Esophagus muscularis mucosa (tissue), 4 donors: ENCODE measurements at regions not wholly inside any gene's neighbourhood (a gene's known extent, or its start where the extent isn't known, plus 50 kb on each side); places are given as distances from the start of the nearest gene placed in this dataset.

Source experiments
- DNase-seq: peaks from one replicate; pipeline ENCODE4 v3.0.0-alpha.2; 2017; ENCODE audit errors: extremely low spot score
- H3K27ac ChIP-seq, 4 donors: fragments of 200-600 bp; sonication (generic); replicated peaks in 1 of 4; 1 replicate in 3 of 4; 2 replicates in 1 of 4; pipeline ENCODE4 v1.5.1; 2016 to 2019; ENCODE audit warnings: mild to moderate bottlenecking in 1 of 4
- H3K27me3 ChIP-seq, 4 donors: fragments of 200-600 bp; sonication (generic); one replicate each; pipeline versions ENCODE4 v1.5.1 to v1.6.0; 2016 to 2019
- H3K36me3 ChIP-seq, 4 donors: fragments of 200-600 bp; sonication (generic); one replicate each; pipeline ENCODE4 v1.5.1; 2016 to 2019
- H3K4me1 ChIP-seq, 4 donors: fragments of 200-600 bp; sonication (generic); one replicate each; pipeline ENCODE4 v1.5.1; 2016 to 2019
- H3K4me3 ChIP-seq, 4 donors: fragments of 200-600 bp; sonication (generic); 1 replicate in 2 of 4; 2 replicates in 2 of 4; pipeline ENCODE4 v1.5.1; 2016 to 2019; ENCODE audit warnings: mild to moderate bottlenecking in 4 of 4, moderate library complexity in 1 of 4
- H3K9me3 ChIP-seq, 4 donors: fragments of 200-600 bp; sonication (generic); 1 replicate in 3 of 4; 2 replicates in 1 of 4; pipeline ENCODE4 v1.5.1; 2016 to 2019
- EP300 ChIP-seq: sonication (generic); formaldehyde crosslinking; IDR thresholded peaks from one replicate; pipeline ENCODE4 v1.6.1; 2017; ENCODE audit warnings: antibody characterized with exemption
- POLR2A ChIP-seq: fragments of 450-650 bp; IDR thresholded peaks from one replicate; pipeline ENCODE4 v1.6.1; 2017; ENCODE audit warnings: antibody characterized with exemption, moderate library complexity, mild to moderate bottlenecking, low read depth
- POLR2AphosphoS5 ChIP-seq, 2 donors: sonication (generic); formaldehyde crosslinking; IDR thresholded peaks; one replicate each; pipeline ENCODE4 v1.6.1; 2017; ENCODE audit warnings: antibody characterized with exemption in 2 of 2
- WGBS: methylation state at CpG from one replicate; pipeline ENCODE4 v1.1.5; 2018; 5-methylcytosine and 5-hydroxymethylcytosine counted together
- intact Hi-C: fragments of 100-400 bp; cut with DNase I; formaldehyde crosslinking; loops from one replicate; pipeline ENCODE4 v1.15.1; 2023
- TF ChIP-seq, protein P1 (sequence below), 3 experiments: fragments of 200-600 bp in 2 of 3; fragments of 450-650 bp in 1 of 3; sonication (generic) in 2 of 3; IDR thresholded peaks; one replicate each; pipeline ENCODE4 v1.5.1; 2017 to 2019; ENCODE audit warnings: antibody characterized with exemption in 3 of 3, mild to moderate bottlenecking in 2 of 3, moderate library complexity in 1 of 3

DNA sequence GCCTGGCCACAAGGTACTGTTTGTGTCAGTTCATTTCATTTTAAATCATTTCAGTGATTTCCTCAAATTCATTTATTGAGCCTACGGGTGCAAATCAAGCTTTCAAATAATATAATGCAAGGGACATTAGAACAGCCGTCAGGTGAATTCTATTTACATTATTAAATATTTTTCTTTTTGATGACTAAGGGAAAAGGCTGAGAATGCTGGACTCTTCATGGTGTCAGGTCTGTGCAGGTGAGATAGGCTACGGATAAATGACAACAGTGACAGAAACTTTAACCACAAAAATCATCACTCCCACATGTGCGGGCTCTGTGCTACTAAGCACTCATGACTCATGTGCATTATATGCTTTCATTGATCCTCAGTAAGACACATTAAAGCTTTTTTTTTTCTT, 149.2 kb upstream of the ZNF716 start:
- H3K4me1 ChIP-seq = no peaks in the 10 kb centered on the region
- no peak for DNase-seq
- no peak overlapping the region for H3K4me3 ChIP-seq
- H3K27me3 ChIP-seq = peaks cover 0 to 7% (median 0%) of the 10 kb centered on the region in 4 donors
- WGBS = 69% methylated on average over 4 of the region's 4 CpGs
- H3K36me3 ChIP-seq = no peaks in the 10 kb centered on the region
- no peak for TF ChIP-seq EP300
- intact Hi-C loops = no loop called here
- no peak overlapping the region for H3K27ac ChIP-seq
- H3K9me3 ChIP-seq = peaks cover 0 to 21% (median 0%) of the 10 kb centered on the region in 4 donors

DNA sequence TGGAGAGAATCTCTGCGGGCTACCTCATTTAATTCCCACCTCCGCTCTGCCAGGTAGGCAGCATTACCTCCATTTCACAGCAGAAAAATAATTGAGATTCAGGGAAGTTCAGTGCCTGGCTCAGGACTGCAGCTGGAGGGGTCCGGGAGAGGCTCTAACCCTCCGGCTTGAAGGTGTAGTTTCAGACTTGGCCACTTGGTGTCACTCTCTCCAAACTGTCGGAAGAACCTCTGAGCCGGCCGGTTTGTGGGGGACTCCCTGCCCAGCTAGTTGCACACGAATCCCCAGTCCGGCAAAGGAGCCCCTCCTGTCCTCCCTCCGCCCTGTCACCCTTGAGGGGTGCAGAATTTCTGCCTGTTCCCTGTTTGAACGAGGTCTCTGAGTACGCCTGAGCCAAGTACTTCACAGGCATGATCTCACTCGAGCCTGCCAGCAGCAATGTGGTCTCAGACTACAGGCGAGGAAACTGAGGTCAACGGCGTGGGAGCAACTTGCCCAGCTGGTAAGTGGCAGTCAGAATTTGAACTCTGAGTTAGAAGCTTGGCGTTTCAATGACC, 144.7 kb upstream of the ZNF716 start:
- no peaks in the 10 kb centered on the region for H3K36me3 ChIP-seq
- no peak for DNase-seq
- H3K4me3 ChIP-seq = no peak overlapping the region
- WGBS = 46% methylated on average over 17 of the region's 17 CpGs
- H3K4me1 ChIP-seq = no peaks in the 10 kb centered on the region
- H3K27me3 ChIP-seq = peaks cover 0 to 7% (median 0%) of the 10 kb centered on the region in 4 donors
- peaks cover 0 to 3% (median 0%) of the 10 kb centered on the region in 4 donors for H3K9me3 ChIP-seq
- intact Hi-C loops = no loop called here
- no peak overlapping the region for H3K27ac ChIP-seq
- TF ChIP-seq, protein P1, sequence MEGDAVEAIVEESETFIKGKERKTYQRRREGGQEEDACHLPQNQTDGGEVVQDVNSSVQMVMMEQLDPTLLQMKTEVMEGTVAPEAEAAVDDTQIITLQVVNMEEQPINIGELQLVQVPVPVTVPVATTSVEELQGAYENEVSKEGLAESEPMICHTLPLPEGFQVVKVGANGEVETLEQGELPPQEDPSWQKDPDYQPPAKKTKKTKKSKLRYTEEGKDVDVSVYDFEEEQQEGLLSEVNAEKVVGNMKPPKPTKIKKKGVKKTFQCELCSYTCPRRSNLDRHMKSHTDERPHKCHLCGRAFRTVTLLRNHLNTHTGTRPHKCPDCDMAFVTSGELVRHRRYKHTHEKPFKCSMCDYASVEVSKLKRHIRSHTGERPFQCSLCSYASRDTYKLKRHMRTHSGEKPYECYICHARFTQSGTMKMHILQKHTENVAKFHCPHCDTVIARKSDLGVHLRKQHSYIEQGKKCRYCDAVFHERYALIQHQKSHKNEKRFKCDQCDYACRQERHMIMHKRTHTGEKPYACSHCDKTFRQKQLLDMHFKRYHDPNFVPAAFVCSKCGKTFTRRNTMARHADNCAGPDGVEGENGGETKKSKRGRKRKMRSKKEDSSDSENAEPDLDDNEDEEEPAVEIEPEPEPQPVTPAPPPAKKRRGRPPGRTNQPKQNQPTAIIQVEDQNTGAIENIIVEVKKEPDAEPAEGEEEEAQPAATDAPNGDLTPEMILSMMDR (IDR thresholded peaks at IDR 0.05) = peak in 1 of 3 experiments; percentile 46
- TF ChIP-seq POLR2AphosphoS5 (IDR thresholded peaks at IDR 0.05) = no peak

DNA sequence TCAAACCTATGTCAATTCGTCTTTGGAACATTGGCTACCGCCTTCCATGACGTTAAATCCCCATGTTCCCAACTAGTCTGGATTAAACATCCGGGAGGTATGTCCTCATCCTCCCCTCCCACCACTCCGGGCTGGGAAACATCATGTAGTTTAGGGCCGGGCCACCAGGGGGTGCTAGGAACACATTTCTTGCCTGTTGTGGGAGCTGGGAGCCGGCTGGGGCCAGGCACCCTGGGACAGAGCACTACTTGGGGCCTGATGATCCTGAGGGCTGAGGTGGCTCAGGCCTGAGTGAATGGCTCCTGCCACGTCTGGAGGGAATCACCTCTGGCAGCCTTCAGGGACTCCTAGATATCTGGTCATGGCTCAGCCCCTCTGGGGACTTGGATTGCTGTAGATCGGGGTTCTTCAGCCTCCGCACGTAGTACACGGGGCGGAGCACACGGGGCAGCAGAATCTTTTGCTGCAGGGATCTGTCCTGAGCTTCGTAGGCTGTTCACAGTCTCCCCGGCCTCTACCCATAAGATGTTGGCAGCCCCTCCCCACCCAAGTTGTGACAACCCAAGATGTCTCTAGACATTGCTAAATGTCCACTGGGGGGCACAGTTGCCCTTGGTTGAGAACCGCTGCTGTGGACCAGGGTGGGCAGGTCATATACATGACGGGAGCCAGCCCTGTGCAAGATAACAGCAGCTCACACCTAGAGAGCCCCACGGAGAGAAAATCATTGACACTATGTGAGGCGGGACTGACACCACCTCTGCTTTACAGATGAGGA, 141.2 kb upstream of the ZNF716 start:
- intact Hi-C loops = no loop called here
- H3K27me3 ChIP-seq = peaks cover 0 to 7% (median 0%) of the 10 kb centered on the region in 4 donors
- 63% methylated on average over 17 of the region's 20 CpGs for WGBS
- no peaks in the 10 kb centered on the region for H3K36me3 ChIP-seq
- H3K9me3 ChIP-seq = no peaks in the 10 kb centered on the region
- no peak for DNase-seq
- TF ChIP-seq EP300 = no peak
- no peak for TF ChIP-seq POLR2AphosphoS5 (IDR thresholded peaks at IDR 0.05)
- no peak for TF ChIP-seq POLR2A
- TF ChIP-seq, protein P1 (IDR thresholded peaks at IDR 0.05) = peak in 1 of 3 experiments; percentile 25
- H3K4me3 ChIP-seq = no peak overlapping the region
- H3K4me1 ChIP-seq = no peaks in the 10 kb centered on the region
- H3K27ac ChIP-seq = no peak overlapping the region

DNA sequence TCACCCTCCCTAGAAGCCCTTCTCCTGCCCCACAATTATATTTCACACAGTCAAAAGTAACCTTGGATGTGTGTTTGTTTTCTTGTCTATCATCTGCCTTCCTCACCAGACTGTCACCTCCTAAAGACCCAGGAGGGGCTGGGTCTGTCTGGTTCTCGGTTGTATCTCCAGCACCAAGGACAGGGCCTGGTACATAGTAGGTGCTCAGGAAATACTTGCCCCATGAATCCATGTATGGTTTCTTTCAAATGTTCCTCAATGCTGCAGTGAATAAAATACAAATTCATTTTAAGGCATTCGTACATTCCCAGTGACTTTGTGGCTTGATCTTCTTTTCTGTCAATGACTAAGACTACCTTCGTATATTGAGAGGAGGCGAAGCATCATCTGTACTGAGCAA, 122.9 kb upstream of the ZNF716 start:
- DNase-seq = no peak
- intact Hi-C loops = no loop called here
- TF ChIP-seq POLR2AphosphoS5 (IDR thresholded peaks at IDR 0.05) = no peak
- 83% methylated on average over 4 of the region's 4 CpGs for WGBS
- H3K9me3 ChIP-seq = peaks cover 0 to 38% (median 10%) of the 10 kb centered on the region in 4 donors
- no peak overlapping the region for H3K27ac ChIP-seq
- H3K36me3 ChIP-seq = no peaks in the 10 kb centered on the region
- H3K27me3 ChIP-seq = no peaks in the 10 kb centered on the region
- no peak overlapping the region for H3K4me3 ChIP-seq
- H3K4me1 ChIP-seq = no peaks in the 10 kb centered on the region

DNA sequence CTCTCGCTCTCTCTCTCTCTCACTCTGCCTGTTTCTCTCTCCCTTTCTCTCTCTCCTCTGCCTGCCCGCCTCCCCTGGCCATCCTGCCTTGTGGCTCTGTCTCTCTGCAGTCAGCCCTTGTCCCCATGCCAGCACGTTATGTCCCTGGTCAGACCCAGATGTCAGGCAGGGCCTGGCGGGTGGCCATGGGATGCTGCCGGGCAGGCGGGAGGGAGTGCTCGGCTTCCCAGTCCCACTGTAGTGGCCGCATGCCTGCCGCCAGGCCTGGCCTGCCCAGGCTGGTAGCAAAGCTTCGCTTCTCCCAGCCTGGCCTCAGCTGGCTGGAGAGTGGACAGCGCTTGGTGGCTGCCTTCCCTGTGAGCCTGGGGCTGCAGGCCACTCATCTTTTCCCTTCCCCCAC, 121.5 kb upstream of the ZNF716 start:
- 76% methylated on average over 10 of the region's 11 CpGs for WGBS
- H3K27ac ChIP-seq = no peak overlapping the region
- no peak overlapping the region for H3K4me3 ChIP-seq
- intact Hi-C loops = no loop called here
- H3K9me3 ChIP-seq = peaks cover 0 to 47% (median 21%) of the 10 kb centered on the region in 4 donors
- H3K4me1 ChIP-seq = no peaks in the 10 kb centered on the region
- no peak for DNase-seq
- peaks cover 0 to 4% (median 0%) of the 10 kb centered on the region in 4 donors for H3K27me3 ChIP-seq
- no peaks in the 10 kb centered on the region for H3K36me3 ChIP-seq
- TF ChIP-seq POLR2AphosphoS5 (IDR thresholded peaks at IDR 0.05) = no peak
- TF ChIP-seq EP300 = no peak

DNA sequence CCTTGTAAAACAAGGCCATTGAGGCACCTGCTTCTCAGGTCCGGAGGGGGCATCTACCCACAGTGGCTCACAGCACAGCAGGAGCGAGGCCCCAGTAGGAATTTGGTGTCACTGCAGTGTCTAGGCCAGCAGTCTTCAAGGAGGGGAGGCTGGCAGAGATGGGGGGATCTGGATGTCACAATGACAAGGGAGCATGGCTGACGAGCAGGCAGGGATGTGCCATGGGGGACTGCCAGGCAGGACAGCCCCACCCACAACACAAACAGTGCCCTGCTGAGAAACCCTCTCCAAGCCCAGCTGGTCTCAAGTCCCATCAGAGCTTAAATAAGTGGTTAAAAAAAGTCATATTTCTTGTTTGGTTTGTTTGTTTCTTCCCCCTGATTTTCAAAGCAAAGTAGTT, 121.0 kb upstream of the ZNF716 start:
- TF ChIP-seq EP300 = no peak
- TF ChIP-seq, protein P1 (IDR thresholded peaks at IDR 0.05) = no peak
- no peak for TF ChIP-seq POLR2AphosphoS5 (IDR thresholded peaks at IDR 0.05)
- no peak for TF ChIP-seq POLR2A
- no peaks in the 10 kb centered on the region for H3K4me1 ChIP-seq
- intact Hi-C loops = no loop called here
- peaks cover 0 to 4% (median 0%) of the 10 kb centered on the region in 4 donors for H3K27me3 ChIP-seq
- H3K4me3 ChIP-seq = no peak overlapping the region
- DNase-seq = no peak
- WGBS = 52% methylated on average over 2 of the region's 3 CpGs
- H3K9me3 ChIP-seq = peaks cover 0 to 47% (median 21%) of the 10 kb centered on the region in 4 donors
- no peaks in the 10 kb centered on the region for H3K36me3 ChIP-seq
- H3K27ac ChIP-seq = no peak overlapping the region
